HFFc6 (cell line): ENCODE measurements at regions not wholly inside any gene's neighbourhood (a gene's known extent, or its start where the extent isn't known, plus 50 kb on each side); places are given as distances from the start of the nearest gene placed in this dataset.
"Not testable (repeated sequence)": the region's sequence is repeated elsewhere in the genome, so short reads cannot be mapped to it uniquely, and the experiment has no call there.

Experiments
- DNase-seq: peaks from one replicate; pipeline ENCODE4 v3.0.0-alpha.2; 2018
- H3K27ac Mint-ChIP-seq: 2 replicates; pipeline ENCODE4 v1.8.0; 2020; ENCODE audit warnings: mild to moderate bottlenecking, mixed read lengths
- H3K27me3 Mint-ChIP-seq: 2 replicates; pipeline ENCODE4 v1.8.0; 2021; ENCODE audit warnings: mild to moderate bottlenecking, moderate library complexity, mixed read lengths; ENCODE audit not compliant: insufficient read depth
- H3K36me3 Mint-ChIP-seq: 2 replicates; pipeline ENCODE4 v1.8.0; 2021; ENCODE audit warnings: low read depth, mixed read lengths
- H3K4me1 Mint-ChIP-seq: 2 replicates; pipeline ENCODE4 v1.8.0; 2020; ENCODE audit warnings: low read depth, mixed read lengths
- H3K4me3 Mint-ChIP-seq: 2 replicates; pipeline ENCODE4 v1.8.0; 2020; ENCODE audit warnings: mild to moderate bottlenecking, moderate library complexity, mixed read lengths
- H3K9me3 Mint-ChIP-seq: 2 replicates; pipeline ENCODE4 v1.8.0; 2020; ENCODE audit warnings: mild to moderate bottlenecking, mixed read lengths
- TF ChIP-seq, protein P1 (sequence below): fragments of 200-600 bp; sonication (generic); IDR thresholded peaks from 2 replicates; pipeline ENCODE4 v1.5.0; 2021; ENCODE audit warnings: antibody characterized with exemption, mild to moderate bottlenecking

GRCh38 chr18:7178568-7178967 lies 52.3 kb upstream of the LRRC30 start:
- not testable (repeated sequence) for H3K4me3 Mint-ChIP-seq, H3K36me3 Mint-ChIP-seq, DNase-seq, H3K9me3 Mint-ChIP-seq, H3K4me1 Mint-ChIP-seq, H3K27ac Mint-ChIP-seq
- peaks cover 11% of the 10 kb centered on the region for H3K27me3 Mint-ChIP-seq

GRCh38 chr18:7177116-7177744 lies 53.7 kb upstream of the LRRC30 start:
- TF ChIP-seq, protein P1, sequence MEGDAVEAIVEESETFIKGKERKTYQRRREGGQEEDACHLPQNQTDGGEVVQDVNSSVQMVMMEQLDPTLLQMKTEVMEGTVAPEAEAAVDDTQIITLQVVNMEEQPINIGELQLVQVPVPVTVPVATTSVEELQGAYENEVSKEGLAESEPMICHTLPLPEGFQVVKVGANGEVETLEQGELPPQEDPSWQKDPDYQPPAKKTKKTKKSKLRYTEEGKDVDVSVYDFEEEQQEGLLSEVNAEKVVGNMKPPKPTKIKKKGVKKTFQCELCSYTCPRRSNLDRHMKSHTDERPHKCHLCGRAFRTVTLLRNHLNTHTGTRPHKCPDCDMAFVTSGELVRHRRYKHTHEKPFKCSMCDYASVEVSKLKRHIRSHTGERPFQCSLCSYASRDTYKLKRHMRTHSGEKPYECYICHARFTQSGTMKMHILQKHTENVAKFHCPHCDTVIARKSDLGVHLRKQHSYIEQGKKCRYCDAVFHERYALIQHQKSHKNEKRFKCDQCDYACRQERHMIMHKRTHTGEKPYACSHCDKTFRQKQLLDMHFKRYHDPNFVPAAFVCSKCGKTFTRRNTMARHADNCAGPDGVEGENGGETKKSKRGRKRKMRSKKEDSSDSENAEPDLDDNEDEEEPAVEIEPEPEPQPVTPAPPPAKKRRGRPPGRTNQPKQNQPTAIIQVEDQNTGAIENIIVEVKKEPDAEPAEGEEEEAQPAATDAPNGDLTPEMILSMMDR: peak; percentile 80
- Mint-ChIP-seq H3K4me3 (no peak overlapping the region), H3K9me3 (no peaks in the 10 kb centered on the region), H3K27ac (no peak overlapping the region), H3K36me3 (no peaks in the 10 kb centered on the region), H3K27me3 (peaks cover 8% of the 10 kb centered on the region), H3K4me1 (no peaks in the 10 kb centered on the region; the same call in 1 of the 2 replicates)
- peak; percentile 50 for DNase-seq

- H3K36me3 Mint-ChIP-seq: no peaks in the 10 kb centered on the region
- TF ChIP-seq, protein P1: peak; percentile 25; the same call in 1 of the 2 replicates
- peaks cover 3% of the 10 kb centered on the region for H3K27me3 Mint-ChIP-seq
- H3K4me3 Mint-ChIP-seq: no peak overlapping the region
- no peaks in the 10 kb centered on the region for H3K9me3 Mint-ChIP-seq
- DNase-seq: no peak
- no peak overlapping the region for H3K27ac Mint-ChIP-seq
- no peaks in the 10 kb centered on the region; the same call in 1 of the 2 replicates for H3K4me1 Mint-ChIP-seq
Measured at GRCh38 chr18:7174344-7175095, 56.4 kb upstream of the LRRC30 start.

- H3K4me3 Mint-ChIP-seq: no peak overlapping the region
- no peaks in the 10 kb centered on the region; the same call in 1 of the 2 replicates for H3K4me1 Mint-ChIP-seq
- no peaks in the 10 kb centered on the region for H3K36me3 Mint-ChIP-seq
- DNase-seq: no peak
- peaks cover 3% of the 10 kb centered on the region for H3K27me3 Mint-ChIP-seq
- H3K9me3 Mint-ChIP-seq: no peaks in the 10 kb centered on the region
- no peak overlapping the region for H3K27ac Mint-ChIP-seq
- TF ChIP-seq, protein P1: no peak
Measured at GRCh38 chr18:7173216-7173615, 55.6 kb upstream of the LAMA1 start.

GRCh38 chr18:7172611-7173010 lies 55.0 kb upstream of the LAMA1 start:
- DNase-seq: no peak
- H3K9me3 Mint-ChIP-seq: no peaks in the 10 kb centered on the region
- TF ChIP-seq, protein P1: no peak
- H3K27me3 Mint-ChIP-seq: peaks cover 5% of the 10 kb centered on the region
- H3K4me3 Mint-ChIP-seq: no peak overlapping the region
- H3K36me3 Mint-ChIP-seq: no peaks in the 10 kb centered on the region
- H3K27ac Mint-ChIP-seq: no peak overlapping the region
- no peaks in the 10 kb centered on the region; the same call in 1 of the 2 replicates for H3K4me1 Mint-ChIP-seq

DNA sequence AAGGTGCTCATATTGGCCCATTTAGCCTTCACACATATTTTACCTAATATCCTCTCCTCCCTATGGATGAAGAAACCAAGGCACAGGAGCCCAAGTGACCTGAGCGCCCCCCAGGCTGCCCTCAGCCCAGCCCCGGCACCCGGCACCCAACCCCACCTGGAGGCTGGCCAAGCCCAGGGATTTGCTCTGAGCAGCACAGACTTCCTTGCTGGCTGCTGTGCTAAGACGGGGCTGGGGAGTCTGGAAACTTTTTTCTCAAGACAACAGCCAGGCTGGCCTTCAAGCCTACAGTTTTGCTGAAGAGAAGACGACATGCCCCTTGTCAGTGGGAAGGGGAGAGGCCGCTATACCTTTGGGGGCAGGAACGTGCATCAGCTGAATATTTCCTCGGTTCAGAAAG lies 52.7 kb upstream of the LAMA1 start:
- Mint-ChIP-seq H3K27ac (no peak overlapping the region), H3K9me3 (no peaks in the 10 kb centered on the region), H3K27me3 (peaks cover 6% of the 10 kb centered on the region), H3K36me3 (no peaks in the 10 kb centered on the region), H3K4me1 (no peaks in the 10 kb centered on the region; the same call in 1 of the 2 replicates), H3K4me3 (no peak overlapping the region)
- no peak for DNase-seq
- TF ChIP-seq, protein P1: no peak
